ENCODE measurements at regions not wholly inside any gene's neighbourhood (a gene's known extent, or its start where the extent isn't known, plus 50 kb on each side); places are given as distances from the start of the nearest gene placed in this dataset.
A peak's percentile ranks its signal among the peaks of the same experiment; 100 is the strongest.

- no peak for DNase-seq (ENCODE audit: low read depth)
These were observed 144.9 kb downstream of the ZNF326 start for GRCh38 chr1:90139837-90140236.

- peak; percentile 6 for DNase-seq (ENCODE audit: low read depth)
These were observed 140.4 kb downstream of the ZNF326 start for GRCh38 chr1:90135286-90135685.

GRCh38 chr1:90134175-90134955 lies 139.5 kb downstream of the ZNF326 start:
- DNase-seq (ENCODE audit: low read depth): no peak

GRCh38 chr1:90133133-90133532 lies 138.2 kb downstream of the ZNF326 start:
- DNase-seq (ENCODE audit: low read depth): peak; percentile 22

GRCh38 chr1:90132306-90132705 lies 137.4 kb downstream of the ZNF326 start:
- no peak for DNase-seq (ENCODE audit: low read depth)

- peak; percentile 1 for DNase-seq (ENCODE audit: low read depth)
These were observed 132.5 kb downstream of the ZNF326 start for GRCh38 chr1:90127288-90127953.

GRCh38 chr1:90126834-90127233 lies 131.9 kb downstream of the ZNF326 start:
- no peak for DNase-seq (ENCODE audit: low read depth)

GRCh38 chr1:90122654-90123340 lies 127.9 kb downstream of the ZNF326 start:
- no peak for DNase-seq (ENCODE audit: low read depth)

GRCh38 chr1:90114521-90115141 lies 119.7 kb downstream of the ZNF326 start:
- peak; percentile 52 for DNase-seq (ENCODE audit: low read depth)

- no peak for DNase-seq (ENCODE audit: low read depth)
These were observed 113.1 kb downstream of the ZNF326 start for GRCh38 chr1:90107990-90108389.

GRCh38 chr1:90106311-90106710 lies 111.4 kb downstream of the ZNF326 start:
- DNase-seq (ENCODE audit: low read depth): no peak

GRCh38 chr1:90104941-90105538 lies 110.1 kb downstream of the ZNF326 start:
- no peak for DNase-seq (ENCODE audit: low read depth)

GRCh38 chr1:90100566-90100965 lies 105.7 kb downstream of the ZNF326 start:
- DNase-seq (ENCODE audit: low read depth): no peak

GRCh38 chr1:90092441-90092840 lies 97.5 kb downstream of the ZNF326 start:
- DNase-seq (ENCODE audit: low read depth): no peak

Data from amniotic epithelial cell (primary cell).